ENCODE measurements at regions not wholly inside any gene's neighbourhood (a gene's known extent, or its start where the extent isn't known, plus 50 kb on each side); places are given as distances from the start of the nearest gene placed in this dataset.

DNA sequence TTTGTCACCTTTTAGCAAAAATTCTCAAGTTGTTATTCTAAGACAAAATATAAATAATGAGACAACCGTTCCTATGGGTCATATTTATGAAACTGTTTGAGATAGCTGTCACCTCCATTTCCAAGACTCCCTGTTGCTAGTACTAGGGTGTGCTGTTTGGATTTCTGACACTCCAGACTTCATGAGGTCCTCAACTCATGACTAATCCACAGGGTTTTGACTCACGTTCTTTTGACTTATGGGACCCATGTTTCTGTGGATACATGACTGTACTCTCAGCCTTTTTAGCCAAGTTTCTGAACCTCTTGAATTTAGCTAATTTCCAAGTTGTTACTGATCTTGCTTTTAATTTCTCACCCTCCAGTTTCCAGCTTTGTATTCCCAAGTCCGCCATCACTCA lies 178.7 kb upstream of the FAM98A start:
- H3K27ac ChIP-seq (ENCODE audit: low read length), result no peak overlapping the region

DNA sequence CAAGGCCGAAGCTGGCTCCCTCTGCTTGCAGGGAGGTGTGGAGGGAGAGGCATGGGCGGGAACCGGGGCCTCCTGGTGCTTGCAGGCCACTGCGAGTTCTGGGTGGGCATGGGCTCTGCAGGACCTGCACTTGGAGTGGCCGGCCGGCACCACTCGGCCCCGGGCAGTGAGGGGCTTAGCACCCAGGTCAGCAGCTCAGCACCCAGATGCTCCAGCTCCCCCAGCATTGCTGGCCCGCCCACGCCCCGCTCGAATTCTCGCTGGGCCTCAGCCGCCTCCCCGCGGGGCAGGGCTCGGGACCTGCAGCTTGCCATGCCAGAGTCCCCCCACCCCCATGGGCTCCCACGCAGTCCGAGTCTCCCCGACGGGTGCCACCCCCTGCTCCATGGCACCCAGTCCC lies 176.2 kb upstream of the FAM98A start:
- Histone ChIP-seq H3F3A (ENCODE audit: insufficient read depth, low read length, poor library complexity, severe bottlenecking) (no peaks in the 10 kb centered on the region), H2AFZ (ENCODE audit: low read depth, low read length) (no peak overlapping the region), H3K27ac (ENCODE audit: low read length) (no peak overlapping the region), H3K27me3 (ENCODE audit: insufficient read depth, low read depth, low read length) (no peaks in the 10 kb centered on the region), H3K9ac (ENCODE audit: low read length) (no peak overlapping the region), H3K4me3 (ENCODE audit: low read length) (no peak overlapping the region), H3K36me3 (ENCODE audit: insufficient read depth, low read length) (no peaks in the 10 kb centered on the region), H3K4me2 (ENCODE audit: low read length) (no peak overlapping the region), H3K79me2 (replicated peaks; ENCODE audit: insufficient read depth, low read length) (no peaks in the 10 kb centered on the region), H3K9me2 (ENCODE audit: insufficient read depth, low read length) (no peaks in the 10 kb centered on the region), H3K9me3 (ENCODE audit: low read length) (no peaks in the 10 kb centered on the region), H4K20me1 (ENCODE audit: insufficient read depth) (no peaks in the 10 kb centered on the region)
- TF ChIP-seq, protein P1, sequence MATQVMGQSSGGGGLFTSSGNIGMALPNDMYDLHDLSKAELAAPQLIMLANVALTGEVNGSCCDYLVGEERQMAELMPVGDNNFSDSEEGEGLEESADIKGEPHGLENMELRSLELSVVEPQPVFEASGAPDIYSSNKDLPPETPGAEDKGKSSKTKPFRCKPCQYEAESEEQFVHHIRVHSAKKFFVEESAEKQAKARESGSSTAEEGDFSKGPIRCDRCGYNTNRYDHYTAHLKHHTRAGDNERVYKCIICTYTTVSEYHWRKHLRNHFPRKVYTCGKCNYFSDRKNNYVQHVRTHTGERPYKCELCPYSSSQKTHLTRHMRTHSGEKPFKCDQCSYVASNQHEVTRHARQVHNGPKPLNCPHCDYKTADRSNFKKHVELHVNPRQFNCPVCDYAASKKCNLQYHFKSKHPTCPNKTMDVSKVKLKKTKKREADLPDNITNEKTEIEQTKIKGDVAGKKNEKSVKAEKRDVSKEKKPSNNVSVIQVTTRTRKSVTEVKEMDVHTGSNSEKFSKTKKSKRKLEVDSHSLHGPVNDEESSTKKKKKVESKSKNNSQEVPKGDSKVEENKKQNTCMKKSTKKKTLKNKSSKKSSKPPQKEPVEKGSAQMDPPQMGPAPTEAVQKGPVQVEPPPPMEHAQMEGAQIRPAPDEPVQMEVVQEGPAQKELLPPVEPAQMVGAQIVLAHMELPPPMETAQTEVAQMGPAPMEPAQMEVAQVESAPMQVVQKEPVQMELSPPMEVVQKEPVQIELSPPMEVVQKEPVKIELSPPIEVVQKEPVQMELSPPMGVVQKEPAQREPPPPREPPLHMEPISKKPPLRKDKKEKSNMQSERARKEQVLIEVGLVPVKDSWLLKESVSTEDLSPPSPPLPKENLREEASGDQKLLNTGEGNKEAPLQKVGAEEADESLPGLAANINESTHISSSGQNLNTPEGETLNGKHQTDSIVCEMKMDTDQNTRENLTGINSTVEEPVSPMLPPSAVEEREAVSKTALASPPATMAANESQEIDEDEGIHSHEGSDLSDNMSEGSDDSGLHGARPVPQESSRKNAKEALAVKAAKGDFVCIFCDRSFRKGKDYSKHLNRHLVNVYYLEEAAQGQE (IDR thresholded peaks at IDR 0.05; ENCODE audit: borderline replicate concordance), result no peak
- TF ChIP-seq EP300 (conservative IDR thresholded peaks at IDR 0.05; ENCODE audit: poor library complexity, severe bottlenecking) (no peak), MXI1 (conservative IDR thresholded peaks at IDR 0.05; ENCODE audit: poor library complexity, severe bottlenecking) (no peak)

More for the DNA sequence above, 178.7 kb upstream of the FAM98A start:
- Histone ChIP-seq H3K4me3 (ENCODE audit: low read length) (no peak overlapping the region), H3K4me2 (ENCODE audit: low read length) (no peak overlapping the region), H3K27me3 (ENCODE audit: insufficient read depth, low read depth, low read length) (no peaks in the 10 kb centered on the region), H3F3A (ENCODE audit: insufficient read depth, low read length, poor library complexity, severe bottlenecking) (no peaks in the 10 kb centered on the region), H4K20me1 (ENCODE audit: insufficient read depth) (no peaks in the 10 kb centered on the region), H3K9me2 (ENCODE audit: insufficient read depth, low read length) (no peaks in the 10 kb centered on the region), H3K9ac (ENCODE audit: low read length) (no peak overlapping the region), H3K36me3 (ENCODE audit: insufficient read depth, low read length) (no peaks in the 10 kb centered on the region), H3K79me2 (replicated peaks; ENCODE audit: insufficient read depth, low read length) (no peaks in the 10 kb centered on the region), H3K9me3 (ENCODE audit: low read length) (no peaks in the 10 kb centered on the region), H2AFZ (ENCODE audit: low read depth, low read length) (no peak overlapping the region)
- TF ChIP-seq, protein P1 (IDR thresholded peaks at IDR 0.05; ENCODE audit: borderline replicate concordance), result no peak
- TF ChIP-seq SMC3 (conservative IDR thresholded peaks at IDR 0.05; ENCODE audit: poor library complexity), result no peak
- no peak for TF ChIP-seq EZH2 (IDR thresholded peaks at IDR 0.05; ENCODE audit: borderline replicate concordance, insufficient read depth, low read length, poor library complexity, severe bottlenecking)
- TF ChIP-seq EP300 (conservative IDR thresholded peaks at IDR 0.05; ENCODE audit: poor library complexity, severe bottlenecking), result no peak
- no peak for TF ChIP-seq MXI1 (conservative IDR thresholded peaks at IDR 0.05; ENCODE audit: poor library complexity, severe bottlenecking)
- no peak for TF ChIP-seq RAD21 (conservative IDR thresholded peaks at IDR 0.05)
- no peak for TF ChIP-seq CTCF (IDR thresholded peaks at IDR 0.05; ENCODE audit: poor library complexity, severe bottlenecking)
- TF ChIP-seq POLR2AphosphoS5 (IDR thresholded peaks at IDR 0.05), result no peak
- no peak for TF ChIP-seq TAF1 (IDR thresholded peaks at IDR 0.05; ENCODE audit: low read depth)
